ENCODE measurements at regions not wholly inside any gene's neighbourhood (a gene's known extent, or its start where the extent isn't known, plus 50 kb on each side); places are given as distances from the start of the nearest gene placed in this dataset.

GRCh38 chr2:71832388-71832787 is 315.3 kb downstream of the CYP26B1 start:
- no peak for DNase-seq

DNA sequence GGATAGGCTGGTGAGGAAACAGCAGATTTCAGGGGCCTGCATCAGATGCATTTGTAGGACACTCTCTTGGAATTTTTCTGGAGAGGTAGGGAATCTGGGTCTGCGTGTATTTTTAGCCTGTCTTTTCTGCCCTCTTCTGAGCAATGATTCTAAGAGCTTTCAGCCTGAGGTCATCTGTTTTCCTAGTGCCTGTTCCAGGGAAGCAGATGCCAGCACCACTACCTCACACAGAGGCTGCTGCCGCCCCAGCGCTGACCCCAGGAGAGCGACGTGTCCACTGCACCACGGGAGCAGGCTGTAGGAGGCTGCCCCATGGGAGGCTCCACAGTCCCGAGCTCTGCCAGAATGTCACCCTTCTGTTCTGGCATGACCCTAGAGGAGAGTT is 316.5 kb downstream of the CYP26B1 start:
- DNase-seq, result no peak

DNA sequence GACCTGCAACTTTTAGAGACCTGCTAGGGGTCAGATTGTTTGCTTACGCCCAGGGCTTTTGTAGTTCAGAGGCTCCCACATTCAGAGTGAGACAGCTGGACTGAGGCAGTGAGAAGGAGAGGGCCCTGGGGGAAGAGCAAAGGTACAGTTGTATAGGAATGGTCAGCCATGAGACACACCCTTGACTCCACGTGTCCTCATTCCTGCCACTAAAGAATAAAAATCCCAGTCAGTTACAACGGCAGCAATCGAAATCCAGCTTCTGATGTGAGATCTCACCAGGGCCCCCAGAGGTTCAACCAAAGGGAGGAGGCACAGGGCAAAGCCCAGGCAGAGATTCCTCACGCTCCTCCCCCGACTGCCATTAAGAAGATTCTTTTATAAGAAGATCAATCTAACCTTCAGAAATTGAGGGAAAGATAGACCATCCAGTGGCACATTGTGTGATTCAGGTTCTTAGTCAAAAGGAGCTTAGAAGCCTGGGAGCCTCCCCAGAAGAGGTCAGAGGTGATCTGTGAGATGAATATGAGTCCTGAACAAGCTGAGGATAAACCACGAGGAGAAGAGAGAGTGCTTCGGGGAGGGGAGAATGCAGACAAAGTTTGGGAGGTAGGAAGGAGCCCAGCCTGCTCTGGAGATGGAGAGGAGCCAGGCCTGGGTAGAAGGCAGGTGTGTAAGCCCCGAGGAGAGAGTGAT is 317.0 kb downstream of the CYP26B1 start:
- no peak for DNase-seq

DNA sequence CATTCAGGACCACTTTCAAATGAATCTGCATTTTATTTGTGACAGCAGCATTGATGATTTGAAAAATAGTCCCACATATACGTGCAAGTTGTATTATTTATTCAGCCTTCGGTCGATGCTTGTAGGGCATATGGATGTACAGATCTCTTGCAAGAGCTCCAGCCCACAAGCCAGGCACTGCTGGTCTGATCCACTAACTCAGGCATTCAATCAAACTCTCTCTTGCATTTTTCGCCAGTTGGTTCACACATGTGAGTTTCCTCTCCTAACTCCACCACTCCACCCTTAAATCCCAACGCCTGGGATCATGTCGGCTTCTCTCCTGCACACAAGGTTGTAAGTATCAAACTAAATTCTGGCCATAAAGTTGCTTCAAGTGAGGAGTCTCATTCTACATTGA is 318.7 kb downstream of the CYP26B1 start:
- DNase-seq, result no peak

DNA sequence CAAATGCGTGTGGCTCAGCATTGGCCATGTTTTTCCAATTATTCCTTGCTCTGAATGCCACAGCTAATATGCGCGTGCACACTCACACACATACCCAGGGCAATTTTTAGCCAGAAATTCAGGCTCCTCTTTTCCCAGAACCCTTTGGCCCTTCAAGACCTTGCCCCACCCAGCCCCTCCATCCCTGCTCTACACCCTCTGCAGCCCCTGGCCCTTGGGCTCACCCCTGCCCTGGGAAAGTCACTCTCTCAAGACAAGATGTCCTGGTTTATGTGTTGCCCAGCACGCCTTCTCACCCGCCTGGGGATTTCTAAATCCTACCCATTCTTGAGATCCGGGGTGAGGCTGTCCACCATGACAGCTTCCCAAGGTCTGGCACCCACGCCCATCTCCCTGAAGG is 319.7 kb downstream of the CYP26B1 start:
- no peak for DNase-seq

DNA sequence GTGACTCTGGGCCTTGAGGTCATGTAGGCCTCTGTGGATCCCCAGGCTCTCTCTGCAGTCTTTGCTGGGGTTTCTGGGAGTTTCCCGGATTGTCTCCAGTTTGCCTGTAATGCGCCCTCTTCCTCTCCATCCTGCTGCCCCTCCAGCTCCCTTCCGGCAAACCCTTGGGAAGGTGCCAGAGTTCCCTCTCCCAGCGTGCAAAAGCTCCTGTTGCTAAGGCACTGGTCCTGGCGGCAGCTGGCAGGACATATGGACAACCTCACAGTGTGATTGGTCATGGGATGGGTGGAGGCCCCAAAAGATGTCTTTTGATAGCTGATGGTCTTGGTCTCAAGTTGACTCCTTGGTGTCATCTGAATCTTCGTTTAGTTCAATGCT is 320.1 kb downstream of the CYP26B1 start:
- no peak for DNase-seq

DNA sequence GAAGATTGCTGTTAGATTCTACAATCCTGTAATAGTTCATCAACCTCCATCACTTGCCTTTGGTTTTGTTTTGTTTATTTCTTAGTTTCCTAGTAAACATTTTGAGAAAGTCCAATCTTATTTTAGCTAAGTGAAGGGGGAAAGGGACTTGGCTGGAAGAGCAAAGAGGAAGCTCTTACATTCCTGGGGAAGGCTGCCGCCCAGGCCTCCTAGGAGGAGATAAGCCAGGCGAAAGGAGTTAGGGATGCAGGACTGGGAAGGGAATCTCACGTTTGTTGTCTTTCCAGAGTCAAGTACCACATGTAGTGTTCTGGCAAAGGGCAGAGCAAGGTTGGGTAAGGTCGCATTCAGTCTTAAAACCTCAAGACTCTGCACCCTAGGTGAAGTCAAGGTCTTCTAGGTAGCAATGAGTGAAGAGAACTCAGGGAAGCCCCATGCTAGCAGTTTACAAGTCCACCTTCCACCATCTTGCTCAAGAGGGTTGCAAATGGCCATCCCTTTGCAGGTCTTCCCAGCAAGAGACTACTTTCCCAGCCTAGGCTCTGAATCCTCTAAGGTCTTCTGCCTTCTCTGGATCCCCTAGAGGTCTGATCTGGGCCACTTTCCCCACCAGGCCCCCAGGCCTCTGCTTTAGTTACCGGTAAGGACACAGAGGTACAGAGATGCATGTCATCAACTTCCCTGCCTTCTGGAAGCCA is 320.7 kb downstream of the CYP26B1 start:
- no peak for DNase-seq

DNA sequence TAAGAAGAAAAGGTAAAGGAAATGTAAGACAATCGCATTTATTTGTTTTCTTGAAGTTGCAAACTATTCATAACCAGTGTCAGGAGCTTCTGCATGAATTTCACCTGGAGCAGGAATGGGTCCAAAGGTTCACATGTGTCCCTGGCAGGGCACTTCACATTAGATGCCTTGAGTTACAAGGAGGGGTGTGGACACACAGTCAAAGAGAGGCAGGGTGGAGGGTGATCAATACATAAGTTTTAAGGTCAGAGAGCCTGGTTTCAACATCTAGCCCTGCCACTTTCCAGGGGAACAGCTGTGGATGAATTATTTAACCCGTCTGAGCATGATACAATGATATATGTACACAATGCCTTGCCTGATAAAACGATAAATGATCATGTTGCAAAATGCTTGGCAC is 321.4 kb downstream of the CYP26B1 start:
- no peak for DNase-seq

DNA sequence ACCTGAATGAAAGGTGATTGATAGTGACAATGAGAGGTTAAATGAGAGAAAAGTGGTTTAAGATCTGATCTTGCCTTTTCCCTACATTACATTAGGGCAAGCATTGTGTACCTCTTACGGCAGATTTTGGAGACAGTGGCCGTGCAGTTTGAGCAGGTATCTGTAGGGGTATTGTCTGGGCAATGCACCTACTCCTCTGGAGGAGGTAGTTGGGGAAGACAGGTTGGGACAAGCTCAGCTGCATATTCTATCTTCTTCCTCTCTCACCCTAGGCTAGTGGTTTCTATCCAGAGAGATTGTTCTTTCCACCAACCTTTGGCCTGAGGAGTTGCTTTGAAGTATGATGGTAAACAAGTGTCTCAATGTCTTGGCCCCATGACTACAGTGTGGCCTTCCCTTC is 323.2 kb downstream of the CYP26B1 start:
- no peak for DNase-seq

DNA sequence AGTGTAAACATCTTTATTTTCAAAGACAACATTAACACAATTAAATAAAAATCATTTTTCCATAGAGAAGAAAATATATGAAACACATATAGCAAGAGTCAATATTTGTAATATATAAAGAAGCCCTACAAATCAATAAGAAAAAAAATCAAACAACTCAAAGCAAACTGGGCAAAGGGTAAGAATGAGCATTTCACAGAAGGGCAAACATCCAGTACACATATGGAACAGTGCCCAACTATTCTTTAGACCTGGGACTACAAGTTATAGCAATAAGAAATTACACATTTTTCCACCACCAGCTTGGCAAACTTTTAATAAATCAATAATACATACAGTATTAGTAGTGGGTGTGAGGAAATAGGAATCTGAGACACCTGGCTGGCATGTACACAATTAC is 324.1 kb downstream of the CYP26B1 start:
- no peak for DNase-seq

GRCh38 chr2:71822463-71822862 is 325.2 kb downstream of the CYP26B1 start:
- DNase-seq, result no peak

DNA sequence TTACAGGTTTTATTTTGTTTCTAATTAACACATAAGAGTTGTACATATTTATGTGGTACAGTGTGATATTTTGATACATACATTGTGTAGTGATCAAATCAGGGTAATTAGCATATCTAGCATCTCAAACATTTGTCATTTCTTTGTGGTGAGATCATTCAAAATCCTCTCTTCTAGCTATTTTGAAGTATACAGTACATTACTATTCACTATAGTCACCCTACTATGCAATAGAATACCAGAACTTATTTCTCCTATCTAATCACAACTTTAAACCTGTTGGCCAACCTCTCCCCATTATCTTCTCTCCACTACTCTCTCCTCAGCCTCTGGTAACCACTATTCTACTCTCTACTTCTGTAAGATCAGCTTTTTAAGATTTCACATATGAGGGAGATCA is 325.8 kb downstream of the CYP26B1 start:
- DNase-seq, result no peak

DNA sequence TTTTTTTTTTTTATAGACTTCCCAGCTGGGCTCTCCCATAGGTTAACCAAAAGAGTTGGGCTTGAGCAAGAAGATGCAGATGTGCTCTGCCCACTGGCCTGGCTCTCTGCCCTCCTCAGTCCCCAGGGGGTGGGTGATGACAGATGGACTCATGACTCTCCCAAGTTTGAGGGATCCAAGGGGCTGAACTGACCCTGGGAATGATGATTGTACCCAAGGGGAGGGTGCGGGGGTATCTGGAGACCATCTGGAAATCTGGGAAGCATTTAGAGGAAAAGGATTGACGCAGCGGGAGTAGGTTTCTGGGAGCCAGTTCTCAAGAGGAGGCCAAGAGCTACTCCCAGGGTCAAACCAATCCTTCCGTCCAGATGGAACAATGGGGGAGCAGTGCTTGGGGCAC is 330.8 kb downstream of the CYP26B1 start:
- no peak for DNase-seq

- DNase-seq, result no peak
Observed at GRCh38 chr2:71815701-71816474, 331.8 kb downstream of the CYP26B1 start.

DNA sequence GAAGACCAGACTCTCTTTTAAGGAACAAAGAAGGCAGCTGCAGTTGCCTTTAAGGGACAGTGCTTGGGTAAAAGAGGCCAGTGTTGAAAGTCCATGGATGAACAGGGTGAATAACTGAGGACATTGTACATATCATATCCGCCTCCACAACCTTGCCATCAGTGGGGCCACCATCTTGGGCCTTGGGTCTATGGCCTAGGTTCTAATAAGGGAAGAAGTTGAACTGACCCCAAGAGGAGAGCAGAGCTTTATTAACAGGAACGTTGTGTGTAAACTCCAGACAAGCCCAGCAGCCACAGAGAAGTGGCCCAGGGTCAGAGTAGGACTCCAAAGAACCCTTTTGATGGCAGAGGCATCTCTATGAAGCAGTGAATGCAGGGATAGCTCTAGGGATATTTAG is 332.8 kb downstream of the CYP26B1 start:
- DNase-seq, result no peak

DNA sequence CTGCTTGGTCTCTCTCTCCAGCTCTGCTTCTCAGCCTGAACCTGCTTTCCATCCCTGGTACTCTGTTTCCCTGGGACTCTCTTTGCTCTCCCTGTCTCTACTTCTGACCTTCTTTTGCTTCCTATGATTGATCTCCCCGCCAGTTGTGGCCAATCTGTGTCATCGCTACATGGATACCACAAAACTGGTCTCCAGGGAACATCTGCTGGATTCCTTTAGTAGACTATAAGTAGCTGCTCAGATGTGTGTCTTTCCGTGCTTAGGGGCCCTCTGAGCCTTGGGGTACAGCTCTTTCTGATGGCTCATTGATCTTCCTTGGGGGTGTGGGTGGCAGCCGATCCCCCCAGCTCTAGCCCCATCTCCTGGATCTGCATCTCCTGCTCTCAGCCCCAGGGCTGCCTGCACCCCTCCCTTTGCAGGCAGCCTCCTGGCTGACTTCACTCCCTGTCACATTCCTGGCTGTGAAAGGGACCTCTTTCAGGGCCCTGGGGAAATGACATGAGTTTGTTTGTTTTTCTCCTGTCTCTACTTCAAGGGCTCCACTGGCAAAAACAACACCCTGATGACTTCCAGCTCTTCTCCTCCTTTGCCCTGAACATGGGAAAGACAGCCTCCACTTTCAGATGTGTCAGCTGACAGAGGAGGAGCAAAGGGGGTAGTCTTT is 333.7 kb downstream of the CYP26B1 start:
- no peak for DNase-seq

GRCh38 chr2:71813315-71813714 is 334.3 kb downstream of the CYP26B1 start:
- DNase-seq, result no peak

DNA sequence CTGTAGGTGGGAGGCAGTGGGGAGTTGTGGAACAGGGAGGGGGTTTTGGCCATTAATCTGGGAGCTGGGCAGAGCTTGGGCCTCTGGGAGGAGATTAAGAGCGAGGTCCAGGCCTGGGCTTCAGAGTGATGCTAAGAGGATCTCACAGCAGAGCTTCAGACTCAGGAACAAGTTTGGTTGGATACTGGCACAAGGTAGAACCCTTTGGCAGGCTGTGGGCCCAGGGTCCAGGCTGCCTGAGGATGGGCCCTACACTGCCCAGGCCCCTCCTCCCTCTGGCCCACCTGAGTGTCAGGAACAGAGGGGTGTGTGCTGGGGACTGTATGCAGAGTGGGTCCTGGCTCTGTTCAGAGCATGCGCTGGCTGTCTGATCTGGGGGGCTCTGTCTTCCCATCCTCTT is 334.9 kb downstream of the CYP26B1 start:
- DNase-seq, result no peak

DNA sequence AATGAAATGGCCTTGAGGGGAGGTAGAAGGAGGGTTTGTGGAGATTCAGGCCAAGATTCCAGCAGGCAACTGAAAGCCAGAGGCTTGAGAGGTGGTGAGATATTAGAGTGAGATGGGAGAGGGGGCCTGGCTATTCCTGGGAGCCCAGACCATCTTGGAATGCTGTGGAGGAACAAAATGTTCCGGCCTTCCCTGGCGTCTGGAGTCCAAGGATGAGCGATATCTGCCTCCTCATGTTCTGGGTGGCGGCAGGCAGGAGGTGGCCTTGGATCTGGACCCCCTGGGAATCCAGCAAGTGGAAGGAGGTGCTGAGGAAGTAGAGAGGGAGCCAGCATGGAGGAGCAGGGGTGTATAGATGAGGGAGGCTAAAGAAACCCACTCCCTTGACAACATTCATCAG is 335.9 kb downstream of the CYP26B1 start:
- no peak for DNase-seq

- DNase-seq, result no peak
Observed at GRCh38 chr2:71811157-71811556, 336.5 kb downstream of the CYP26B1 start.

DNA sequence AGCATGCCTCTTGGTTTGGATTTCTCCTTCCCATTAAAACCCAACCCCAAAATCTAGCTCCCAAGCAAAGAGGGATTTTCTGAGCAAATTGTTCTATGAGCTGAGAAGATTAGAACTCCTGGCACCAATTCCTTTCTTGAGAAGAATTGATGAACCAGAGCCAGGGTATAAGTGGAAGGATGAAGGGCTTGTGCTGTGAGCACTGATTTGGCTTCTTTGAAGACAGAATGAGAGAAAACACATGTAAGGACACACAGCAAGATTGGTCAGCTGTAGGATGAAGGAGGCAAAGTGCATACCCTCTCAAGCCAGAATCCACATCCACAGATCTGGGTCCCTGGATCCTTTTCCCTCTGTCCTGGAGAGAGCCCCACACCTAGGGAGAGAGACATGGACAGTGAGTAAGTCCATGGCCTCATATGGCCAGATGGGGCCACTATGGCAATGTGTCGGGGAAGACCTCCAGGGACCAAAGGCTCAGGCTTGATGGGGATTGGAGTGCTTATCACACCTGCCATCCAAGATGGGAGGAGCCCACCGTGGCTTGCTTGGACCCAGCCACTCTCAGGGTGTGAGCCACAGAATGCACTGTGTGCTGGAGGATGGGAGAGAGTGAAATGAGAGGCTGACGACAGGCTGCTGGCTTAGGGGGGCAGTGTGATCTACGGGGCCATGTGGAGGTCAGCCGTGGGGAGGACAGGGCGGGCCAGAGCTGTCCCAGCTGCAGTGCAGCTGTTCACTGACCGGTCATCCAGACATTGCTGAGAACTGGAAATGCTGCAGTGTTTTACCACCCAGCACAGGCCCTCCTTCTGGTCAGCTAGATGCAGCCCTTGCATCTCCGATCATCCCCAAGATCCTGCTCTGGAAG is 339.8 kb downstream of the CYP26B1 start:
- no peak for DNase-seq

GRCh38 chr2:71806432-71806831 is 341.2 kb downstream of the CYP26B1 start:
- DNase-seq, result no peak
